ENCODE measurements at regions not wholly inside any gene's neighbourhood (a gene's known extent, or its start where the extent isn't known, plus 50 kb on each side); places are given as distances from the start of the nearest gene placed in this dataset.

DNA sequence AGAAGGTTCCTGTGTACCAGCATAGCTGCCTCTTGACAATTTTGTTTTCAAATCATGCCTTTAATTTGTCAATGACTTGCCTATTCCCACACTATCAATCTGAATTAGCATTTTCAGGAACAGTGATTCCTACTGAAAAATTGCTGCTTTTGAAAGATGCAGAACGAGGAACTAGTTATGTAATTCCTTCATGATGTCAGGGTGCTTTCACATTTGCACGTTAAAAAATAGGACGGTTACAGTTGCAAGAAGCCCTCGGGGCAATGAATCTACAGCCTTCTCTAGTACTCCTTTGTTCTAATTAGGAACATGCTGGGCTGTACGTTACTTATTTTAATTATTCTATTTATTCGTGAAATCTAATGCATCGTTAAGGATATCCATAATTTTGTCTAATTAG, 253.9 kb downstream of the OTUD1 start:
- Histone ChIP-seq H3K36me3 (ENCODE audit: control insufficient read depth in 2 of 2, insufficient read depth in 1 of 2, low read length in 2 of 2) (no peaks in the 10 kb centered on the region), H3K4me3 (ENCODE audit: low read depth, low read length) (no peak overlapping the region), H3K9me3 (ENCODE audit: control insufficient read depth, insufficient read depth, low read depth, low read length) (no peaks in the 10 kb centered on the region), H3K27ac (ENCODE audit: extremely low read depth, low read depth, low read length) (no peak overlapping the region), H3K4me1 (ENCODE audit: control insufficient read depth, insufficient read depth, low read length) (0 out of 2 replicates have a peak, but pooled peaks cover 2% of the 10 kb centered on the region)
- TF ChIP-seq ZNF223 (tag by site-specific recombination; IDR thresholded peaks at IDR 0.05), result no peak
- TF ChIP-seq ZNF701 (tag by site-specific recombination; IDR thresholded peaks at IDR 0.05), result no peak
- TF ChIP-seq WT1 (tag by site-specific recombination; IDR thresholded peaks at IDR 0.05), result no peak
- ChIA-PET POLR2A (no interaction called here), CTCF (interaction anchor here (0.5 to 1.2 kb wide), 3 partner anchors 9 to 146 kb away, joined by 3 read pairs; no protein-coding TSS in a partner anchor)

GRCh38 chr10:23693501-23693901, 254.6 kb downstream of the OTUD1 start:
- Histone ChIP-seq H3K36me3 (ENCODE audit: control insufficient read depth in 2 of 2, insufficient read depth in 1 of 2, low read length in 2 of 2) (no peaks in the 10 kb centered on the region), H3K9me3 (ENCODE audit: control insufficient read depth, insufficient read depth, low read depth, low read length) (no peaks in the 10 kb centered on the region), H3K4me1 (ENCODE audit: control insufficient read depth, insufficient read depth, low read length) (0 out of 2 replicates have a peak, but pooled peaks cover 2% of the 10 kb centered on the region), H3K27ac (ENCODE audit: extremely low read depth, low read depth, low read length) (no peak overlapping the region), H3K4me3 (ENCODE audit: low read depth, low read length) (no peak overlapping the region)
- TF ChIP-seq CTCF (tag by site-specific recombination; IDR thresholded peaks at IDR 0.05), result peak; percentile 57
- no peak for TF ChIP-seq ZFP3 (tag by site-specific recombination; IDR thresholded peaks at IDR 0.05; ENCODE audit: low read depth)
- peak; percentile 37; the same call in 1 of the 2 replicates for TF ChIP-seq ZBTB17 (tag by site-specific recombination; IDR thresholded peaks at IDR 0.05)
- POLR2A ChIA-PET, result no interaction called here
- CTCF ChIA-PET, result interaction anchor here (0.5 to 1.2 kb wide), 2 partner anchors 9 to 147 kb away, joined by 3 read pairs; no protein-coding TSS in a partner anchor

DNA sequence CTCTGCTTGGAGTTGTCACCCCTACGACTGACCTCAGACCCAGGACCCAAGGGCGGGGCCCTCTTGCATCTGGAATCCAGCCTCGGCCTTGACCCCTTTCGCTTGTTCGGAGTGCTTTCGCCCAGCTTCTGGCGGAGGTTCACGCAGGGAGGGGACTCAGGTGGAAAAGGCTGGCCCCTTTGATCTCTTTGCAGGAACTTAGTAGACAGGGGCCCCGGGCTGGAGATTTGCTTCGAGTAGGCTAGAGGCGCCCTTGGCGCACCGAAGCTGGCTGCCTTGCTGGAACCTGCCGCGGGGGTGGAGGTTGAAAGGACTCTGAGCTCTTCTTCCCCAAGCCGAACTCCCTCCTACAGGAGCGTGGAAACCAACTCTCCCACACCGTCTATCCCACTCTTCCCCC, 255.1 kb downstream of the OTUD1 start:
- 0 out of 2 replicates have a peak, but pooled peaks cover 2% of the 10 kb centered on the region for H3K4me1 ChIP-seq (ENCODE audit: control insufficient read depth, insufficient read depth, low read length)
- no peak overlapping the region for H3K27ac ChIP-seq (ENCODE audit: extremely low read depth, low read depth, low read length)
- H3K4me3 ChIP-seq (ENCODE audit: low read depth, low read length), result no peak overlapping the region
- no peak for TF ChIP-seq KLF8 (tag by site-specific recombination; IDR thresholded peaks at IDR 0.05)
- TF ChIP-seq ZNF311 (tag by site-specific recombination; IDR thresholded peaks at IDR 0.05; ENCODE audit: borderline replicate concordance), result no peak
- TF ChIP-seq KLF16 (tag by site-specific recombination; IDR thresholded peaks at IDR 0.05), result no peak
- no peak for TF ChIP-seq ZBTB21 (tag by site-specific recombination; IDR thresholded peaks at IDR 0.05)
- TF ChIP-seq BCL11A (tag by site-specific recombination; IDR thresholded peaks at IDR 0.05; ENCODE audit: low read depth), result no peak
- TF ChIP-seq GLI2 (tag by site-specific recombination; IDR thresholded peaks at IDR 0.05; ENCODE audit: borderline replicate concordance, low read depth), result no peak
- no peak for TF ChIP-seq ZNF155 (tag by site-specific recombination; IDR thresholded peaks at IDR 0.05)
- no peak for TF ChIP-seq ZFP41 (tag by site-specific recombination; IDR thresholded peaks at IDR 0.05; ENCODE audit: borderline replicate concordance)
- no peak for TF ChIP-seq YY1 (tag by site-specific recombination; IDR thresholded peaks at IDR 0.05)
- TF ChIP-seq ZNF174 (tag by site-specific recombination; IDR thresholded peaks at IDR 0.05), result no peak
- ChIA-PET CTCF (interaction anchor here (1.2 kb wide), 1 partner anchor 9 kb away, joined by 3 read pairs; no protein-coding TSS in a partner anchor), POLR2A (no interaction called here)
- H3K9me3 ChIP-seq (ENCODE audit: control insufficient read depth, insufficient read depth, low read depth, low read length), result no peaks in the 10 kb centered on the region
- H3K36me3 ChIP-seq (ENCODE audit: control insufficient read depth in 2 of 2, insufficient read depth in 1 of 2, low read length in 2 of 2), result no peaks in the 10 kb centered on the region

DNA sequence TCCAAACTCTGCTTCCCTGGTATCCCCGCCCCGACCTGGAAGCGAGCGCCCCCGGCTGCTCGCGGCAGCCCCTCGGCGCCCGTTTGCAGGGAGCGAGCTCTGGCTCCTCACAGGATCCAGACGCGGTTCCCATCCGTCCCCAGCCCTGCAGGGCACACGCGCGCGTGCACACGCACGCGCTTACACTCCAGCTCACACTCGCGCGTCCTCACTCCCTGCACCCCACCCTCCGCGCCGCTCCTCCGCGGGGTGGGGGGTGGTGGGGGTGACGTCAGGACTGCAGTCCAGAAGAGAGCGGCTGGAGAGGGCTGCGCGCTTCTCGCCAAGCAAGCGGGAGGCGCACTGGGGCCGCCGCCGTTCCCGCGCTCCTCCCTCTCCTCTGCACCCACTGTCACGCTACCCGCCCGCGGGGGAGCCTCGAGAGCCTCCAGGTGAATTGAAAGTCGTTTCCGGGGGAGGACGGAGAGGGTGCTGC, 255.6 kb downstream of the OTUD1 start:
- Histone ChIP-seq H3K9me3 (ENCODE audit: control insufficient read depth, insufficient read depth, low read depth, low read length) (no peaks in the 10 kb centered on the region), H3K36me3 (ENCODE audit: control insufficient read depth in 2 of 2, insufficient read depth in 1 of 2, low read length in 2 of 2) (no peaks in the 10 kb centered on the region), H3K4me3 (ENCODE audit: low read depth, low read length) (peak overlapping the region; percentile 31), H3K4me1 (ENCODE audit: control insufficient read depth, insufficient read depth, low read length) (0 out of 2 replicates have a peak, but pooled peaks cover 2% of the 10 kb centered on the region), H3K27ac (ENCODE audit: extremely low read depth, low read depth, low read length) (no peak overlapping the region)
- ChIA-PET CTCF (no interaction called here), POLR2A (no interaction called here)
- TF ChIP-seq CTCF (tag by site-specific recombination; IDR thresholded peaks at IDR 0.05), result peak; percentile 41; the same call in 1 of the 2 replicates
- TF ChIP-seq WT1 (tag by site-specific recombination; IDR thresholded peaks at IDR 0.05), result no peak
- TF ChIP-seq, protein P1, sequence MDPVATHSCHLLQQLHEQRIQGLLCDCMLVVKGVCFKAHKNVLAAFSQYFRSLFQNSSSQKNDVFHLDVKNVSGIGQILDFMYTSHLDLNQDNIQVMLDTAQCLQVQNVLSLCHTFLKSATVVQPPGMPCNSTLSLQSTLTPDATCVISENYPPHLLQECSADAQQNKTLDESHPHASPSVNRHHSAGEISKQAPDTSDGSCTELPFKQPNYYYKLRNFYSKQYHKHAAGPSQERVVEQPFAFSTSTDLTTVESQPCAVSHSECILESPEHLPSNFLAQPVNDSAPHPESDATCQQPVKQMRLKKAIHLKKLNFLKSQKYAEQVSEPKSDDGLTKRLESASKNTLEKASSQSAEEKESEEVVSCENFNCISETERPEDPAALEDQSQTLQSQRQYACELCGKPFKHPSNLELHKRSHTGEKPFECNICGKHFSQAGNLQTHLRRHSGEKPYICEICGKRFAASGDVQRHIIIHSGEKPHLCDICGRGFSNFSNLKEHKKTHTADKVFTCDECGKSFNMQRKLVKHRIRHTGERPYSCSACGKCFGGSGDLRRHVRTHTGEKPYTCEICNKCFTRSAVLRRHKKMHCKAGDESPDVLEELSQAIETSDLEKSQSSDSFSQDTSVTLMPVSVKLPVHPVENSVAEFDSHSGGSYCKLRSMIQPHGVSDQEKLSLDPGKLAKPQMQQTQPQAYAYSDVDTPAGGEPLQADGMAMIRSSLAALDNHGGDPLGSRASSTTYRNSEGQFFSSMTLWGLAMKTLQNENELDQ (tag by site-specific recombination; IDR thresholded peaks at IDR 0.05; ENCODE audit: low read depth), result no peak
- no peak for TF ChIP-seq ZNF596 (tag by site-specific recombination; IDR thresholded peaks at IDR 0.05)
- no peak for TF ChIP-seq ZNF223 (tag by site-specific recombination; IDR thresholded peaks at IDR 0.05)
- no peak for TF ChIP-seq ZNF433 (tag by site-specific recombination; IDR thresholded peaks at IDR 0.05; ENCODE audit: low read depth)
- no peak for TF ChIP-seq SCRT1 (tag by site-specific recombination; IDR thresholded peaks at IDR 0.05; ENCODE audit: borderline replicate concordance)
- TF ChIP-seq ZNF76 (tag by site-specific recombination; IDR thresholded peaks at IDR 0.05; ENCODE audit: borderline replicate concordance, low read depth), result 0 out of 2 replicates have a peak, but pooled peaks have one; percentile 21
- TF ChIP-seq ZNF501 (tag by site-specific recombination; IDR thresholded peaks at IDR 0.05), result no peak

Data from HEK293 (cell line).